H9 (cell line): ENCODE measurements at regions not wholly inside any gene's neighbourhood (a gene's known extent, or its start where the extent isn't known, plus 50 kb on each side); places are given as distances from the start of the nearest gene placed in this dataset.

Experiments used
- DNase-seq: peaks from one replicate; pipeline ENCODE4 v3.0.0-alpha.2; 2017
- H2AFZ ChIP-seq: one replicate; pipeline ENCODE4 v1.6.1; 2013; ENCODE audit warnings: mild to moderate bottlenecking, low read length, control low read depth, moderate library complexity
- H2AK5ac ChIP-seq: 2 replicates; pipeline ENCODE4 v1.6.1; 2013; ENCODE audit warnings: low read length, control low read depth, mixed read lengths; ENCODE audit not compliant: insufficient read length
- H2BK120ac ChIP-seq: one replicate; pipeline ENCODE4 v1.6.1; 2013; ENCODE audit warnings: low read depth, mild to moderate bottlenecking, low read length, control low read depth, inconsistent platforms; ENCODE audit not compliant: poor library complexity, severe bottlenecking
- H2BK12ac ChIP-seq: 2 replicates; pipeline ENCODE4 v1.6.1; 2013; ENCODE audit warnings: low read length, control low read depth, mixed read lengths, low read depth; ENCODE audit not compliant: insufficient read length
- H2BK15ac ChIP-seq: 2 replicates; pipeline ENCODE4 v1.6.1; 2013; ENCODE audit warnings: low read depth, low read length, control low read depth
- H2BK20ac ChIP-seq: one replicate; pipeline ENCODE4 v1.6.1; 2013; ENCODE audit warnings: low read depth, mild to moderate bottlenecking, low read length, control low read depth, inconsistent platforms; ENCODE audit not compliant: poor library complexity, severe bottlenecking
- H2BK5ac ChIP-seq: 2 replicates; pipeline ENCODE4 v1.6.1; 2013; ENCODE audit warnings: low read length, control low read depth, mixed read lengths; ENCODE audit not compliant: insufficient read length
- H3K14ac ChIP-seq: 2 replicates; pipeline ENCODE4 v1.6.1; 2013; ENCODE audit warnings: low read length, control low read depth; ENCODE audit not compliant: insufficient read depth
- H3K18ac ChIP-seq: 2 replicates; pipeline ENCODE4 v1.6.1; 2013; ENCODE audit warnings: low read depth, mild to moderate bottlenecking, mixed read lengths, low read length, control low read depth; ENCODE audit not compliant: insufficient read length
- H3K23ac ChIP-seq: 2 replicates; pipeline ENCODE4 v1.6.1; 2013; ENCODE audit warnings: low read length, control low read depth, mixed read lengths, low read depth; ENCODE audit not compliant: insufficient read length
- H3K23me2 ChIP-seq: 2 replicates; pipeline ENCODE4 v1.6.1; 2013; ENCODE audit warnings: low read depth, mild to moderate bottlenecking, mixed read lengths, low read length, control low read depth; ENCODE audit not compliant: insufficient read length, poor library complexity, severe bottlenecking
- H3K27ac ChIP-seq: 2 replicates; pipeline ENCODE4 v1.5.1; 2013; ENCODE audit warnings: low read length, control low read depth, mixed read lengths, low read depth; ENCODE audit not compliant: insufficient read length
- H3K27me3 ChIP-seq: 2 replicates; pipeline ENCODE4 v1.6.1; 2013; ENCODE audit warnings: low read length, control low read depth, inconsistent platforms; ENCODE audit not compliant: insufficient read depth
- H3K4ac ChIP-seq: 2 replicates; pipeline ENCODE4 v1.6.1; 2013; ENCODE audit warnings: low read depth, mild to moderate bottlenecking, control low read depth, inconsistent platforms, low read length, moderate library complexity
- H3K4me1 ChIP-seq: 2 replicates; pipeline ENCODE4 v1.6.1; 2013; ENCODE audit warnings: low read length, control low read depth, inconsistent platforms; ENCODE audit not compliant: insufficient read depth
- H3K4me2 ChIP-seq: 2 replicates; pipeline ENCODE4 v1.6.1; 2013; ENCODE audit warnings: low read length, control low read depth, mixed read lengths; ENCODE audit not compliant: insufficient read length, insufficient read depth
- H3K56ac ChIP-seq: 2 replicates; pipeline ENCODE4 v1.6.1; 2013; ENCODE audit warnings: low read depth, mild to moderate bottlenecking, mixed read lengths, low read length, control low read depth; ENCODE audit not compliant: insufficient read length
- H3K79me1 ChIP-seq: 2 replicates; pipeline ENCODE4 v1.6.1; 2013; ENCODE audit warnings: low read depth, mild to moderate bottlenecking, moderate library complexity, low read length, control low read depth, inconsistent platforms; ENCODE audit not compliant: insufficient read depth, poor library complexity, severe bottlenecking
- H3K79me2 ChIP-seq: 2 replicates; pipeline ENCODE4 v1.6.1; 2013; ENCODE audit warnings: low read length, control low read depth, inconsistent platforms; ENCODE audit not compliant: insufficient read depth
- H3K9ac ChIP-seq: 2 replicates; pipeline ENCODE4 v1.6.1; 2013; ENCODE audit warnings: low read length, control low read depth, mixed read lengths; ENCODE audit not compliant: insufficient read length; ENCODE audit errors: extremely low read depth
- H3K9me3 ChIP-seq: one replicate; pipeline ENCODE4 v1.6.1; 2013; ENCODE audit warnings: low read depth, low read length, inconsistent platforms; ENCODE audit not compliant: control insufficient read depth
- H3T11ph ChIP-seq: one replicate; pipeline ENCODE4 v1.6.1; 2013; ENCODE audit warnings: mild to moderate bottlenecking, low read length, control low read depth, inconsistent platforms
- H4K20me1 ChIP-seq: one replicate; pipeline ENCODE4 v1.6.1; 2013; ENCODE audit not compliant: control insufficient read depth, insufficient read length, insufficient read depth
- H4K5ac ChIP-seq: 2 replicates; pipeline ENCODE4 v1.6.1; 2013; ENCODE audit warnings: low read depth, mild to moderate bottlenecking, mixed read lengths, low read length, control low read depth; ENCODE audit not compliant: insufficient read length
- H4K8ac ChIP-seq: replicated peaks from 2 replicates; pipeline ENCODE4 v1.6.1; 2013; ENCODE audit warnings: low read length, control low read depth, mixed read lengths, low read depth; ENCODE audit not compliant: insufficient read length
- H4K91ac ChIP-seq: 2 replicates; pipeline ENCODE4 v1.6.1; 2013; ENCODE audit warnings: low read depth, mild to moderate bottlenecking, moderate library complexity, mixed read lengths, low read length, control low read depth; ENCODE audit not compliant: insufficient read length
- H3K27ac Mint-ChIP-seq, 3 experiments: 2 replicates in 2 of 3; 3 replicates in 1 of 3; pipeline ENCODE4 v1.8.0; 2020 to 2021; ENCODE audit warnings: mixed read lengths in 3 of 3, mild to moderate bottlenecking in 1 of 3, moderate library complexity in 1 of 3
- H3K27me3 Mint-ChIP-seq: 2 replicates; pipeline ENCODE4 v1.8.0; 2021; ENCODE audit warnings: low read depth, mild to moderate bottlenecking, moderate library complexity, mixed read lengths
- H3K36me3 Mint-ChIP-seq, 3 experiments: 2 replicates in 2 of 3; 3 replicates in 1 of 3; pipeline ENCODE4 v1.8.0; 2020 to 2021; ENCODE audit warnings: low read depth in 3 of 3, mixed read lengths in 3 of 3; ENCODE audit not compliant: insufficient read depth in 1 of 3
- H3K4me1 Mint-ChIP-seq, 2 experiments: 2 replicates each; pipeline ENCODE4 v1.8.0; 2020; ENCODE audit warnings: mixed read lengths in 2 of 2
- H3K4me3 Mint-ChIP-seq, 2 experiments: 2 replicates in 1 of 2; 3 replicates in 1 of 2; pipeline ENCODE4 v1.8.0; 2020 to 2021; ENCODE audit warnings: mild to moderate bottlenecking in 2 of 2, mixed read lengths in 2 of 2, moderate library complexity in 1 of 2
- H3K9me3 Mint-ChIP-seq, 2 experiments: 2 replicates in 1 of 2; 3 replicates in 1 of 2; pipeline ENCODE4 v1.8.0; 2020; ENCODE audit warnings: mild to moderate bottlenecking in 2 of 2, mixed read lengths in 2 of 2, moderate library complexity in 1 of 2
- CTCF ChIP-seq: fragments of 200-600 bp; sonication (generic); conservative IDR thresholded peaks from 3 replicates; pipeline ENCODE4 v1.8.0; 2021; ENCODE audit warnings: antibody characterized with exemption, mild to moderate bottlenecking
- WGBS: extraction: QIAGEN DNeasy Blood & Tissue Kit; methylation state at CpG from one replicate; pipeline ENCODE4 v1.1.7; 2013; ENCODE audit warnings: missing lambda C conversion rate, low lambda C conversion rate, mixed read lengths; ENCODE audit not compliant: insufficient read length; ENCODE audit errors: extremely low coverage; 5-methylcytosine and 5-hydroxymethylcytosine counted together

- Histone ChIP-seq H4K5ac (no peak overlapping the region), H4K91ac (no peak overlapping the region), H3K14ac (no peak overlapping the region), H3K9ac (no peak overlapping the region), H2BK120ac (no peak overlapping the region), H4K8ac (no peak overlapping the region), H4K20me1 (no peaks in the 10 kb centered on the region), H3K27me3 (peaks cover 9% of the 10 kb centered on the region; the same call in 1 of the 2 replicates), H3K23ac (no peak overlapping the region), H2AK5ac (no peak overlapping the region), H3K9me3 (no peaks in the 10 kb centered on the region), H3K4me1 (peaks cover 3% of the 10 kb centered on the region; the same call in 1 of the 2 replicates), H3K79me2 (no peaks in the 10 kb centered on the region), H3K18ac (no peak overlapping the region), H3K56ac (no peak overlapping the region), H3K4me2 (no peak overlapping the region), H3K23me2 (no peaks in the 10 kb centered on the region), H2BK20ac (no peak overlapping the region), H3T11ph (no peak overlapping the region), H2AFZ (no peak overlapping the region), H3K4ac (no peak overlapping the region), H2BK12ac (no peak overlapping the region), H2BK5ac (no peak overlapping the region), H3K79me1 (no peaks in the 10 kb centered on the region), H2BK15ac (no peak overlapping the region), H3K27ac (no peak overlapping the region)
- H3K4me3 Mint-ChIP-seq: no peak overlapping the region
- no peak for TF ChIP-seq CTCF
- peaks cover 8 to 10% of the 10 kb centered on the region in 2 experiments for H3K4me1 Mint-ChIP-seq
- H3K9me3 Mint-ChIP-seq: no peaks in the 10 kb centered on the region
- DNase-seq: no peak
- peaks cover 79% of the 10 kb centered on the region for H3K27me3 Mint-ChIP-seq
- no peaks in the 10 kb centered on the region for H3K36me3 Mint-ChIP-seq
- WGBS: no CpG with 5 or more reads among the region's 6 CpGs
- H3K27ac Mint-ChIP-seq: no peak overlapping the region
Observed at GRCh38 chr1:165060285-165060793, 296.2 kb downstream of the LMX1A start.
